Islet precursor cell (in vitro differentiated cells): ENCODE measurements at regions not wholly inside any gene's neighbourhood (a gene's known extent, or its start where the extent isn't known, plus 50 kb on each side); places are given as distances from the start of the nearest gene placed in this dataset.

Experiments used
- DNase-seq: peaks from one replicate; pipeline ENCODE4 v3.0.0-alpha.2; 2018

GRCh38 chr5:38719916-38720315 is 125.9 kb upstream of the OSMR start:
- no peak for DNase-seq

- DNase-seq, result no peak
Observed at GRCh38 chr5:38720554-38721361, 125.1 kb upstream of the OSMR start.

- no peak for DNase-seq
Observed at GRCh38 chr5:38722918-38723317, 122.9 kb upstream of the OSMR start.

- no peak for DNase-seq
Observed at GRCh38 chr5:38723426-38723825, 122.4 kb upstream of the OSMR start.

- DNase-seq, result no peak
Observed at GRCh38 chr5:38724301-38725030, 121.3 kb upstream of the OSMR start.

- no peak for DNase-seq
Observed at GRCh38 chr5:38725371-38725865, 120.4 kb upstream of the OSMR start.

GRCh38 chr5:38726279-38726678 is 119.5 kb upstream of the OSMR start:
- DNase-seq, result no peak

- no peak for DNase-seq
Observed at GRCh38 chr5:38728029-38728428, 117.8 kb upstream of the OSMR start.

GRCh38 chr5:38731461-38731860 is 114.4 kb upstream of the OSMR start:
- DNase-seq, result no peak

GRCh38 chr5:38734353-38734752 is 111.5 kb upstream of the OSMR start:
- DNase-seq, result no peak

- DNase-seq, result no peak
Observed at GRCh38 chr5:38736089-38736488, 109.7 kb upstream of the OSMR start.

- DNase-seq, result no peak
Observed at GRCh38 chr5:38737976-38738375, 107.8 kb upstream of the OSMR start.

- no peak for DNase-seq
Observed at GRCh38 chr5:38739011-38739704, 106.7 kb upstream of the OSMR start.

GRCh38 chr5:38739705-38740045 is 106.1 kb upstream of the OSMR start:
- no peak for DNase-seq

- DNase-seq, result no peak
Observed at GRCh38 chr5:38742821-38743220, 103.0 kb upstream of the OSMR start.

- DNase-seq, result no peak
Observed at GRCh38 chr5:38743562-38743961, 102.2 kb upstream of the OSMR start.

- DNase-seq, result no peak
Observed at GRCh38 chr5:38745836-38746732, 99.7 kb upstream of the OSMR start.

GRCh38 chr5:38749861-38750260 is 96.0 kb upstream of the OSMR start:
- DNase-seq, result no peak

- no peak for DNase-seq
Observed at GRCh38 chr5:38751103-38751502, 94.7 kb upstream of the OSMR start.

GRCh38 chr5:38752012-38752536 is 93.7 kb upstream of the OSMR start:
- no peak for DNase-seq

- DNase-seq, result no peak
Observed at GRCh38 chr5:38752622-38753021, 93.2 kb upstream of the OSMR start.

GRCh38 chr5:38753141-38753540 is 92.7 kb upstream of the OSMR start:
- no peak for DNase-seq
